C1 segment of cervical spinal cord (tissue), 14 donors: ENCODE measurements at regions not wholly inside any gene's neighbourhood (a gene's known extent, or its start where the extent isn't known, plus 50 kb on each side); places are given as distances from the start of the nearest gene placed in this dataset.
"Not testable (repeated sequence)": the region's sequence is repeated elsewhere in the genome, so short reads cannot be mapped to it uniquely, and the experiment has no call there.

Source experiments
- DNase-seq, 14 donors: peaks; one replicate each; lab custom pipeline; 2025; lab: John Stamatoyannopoulos, UW

DNA sequence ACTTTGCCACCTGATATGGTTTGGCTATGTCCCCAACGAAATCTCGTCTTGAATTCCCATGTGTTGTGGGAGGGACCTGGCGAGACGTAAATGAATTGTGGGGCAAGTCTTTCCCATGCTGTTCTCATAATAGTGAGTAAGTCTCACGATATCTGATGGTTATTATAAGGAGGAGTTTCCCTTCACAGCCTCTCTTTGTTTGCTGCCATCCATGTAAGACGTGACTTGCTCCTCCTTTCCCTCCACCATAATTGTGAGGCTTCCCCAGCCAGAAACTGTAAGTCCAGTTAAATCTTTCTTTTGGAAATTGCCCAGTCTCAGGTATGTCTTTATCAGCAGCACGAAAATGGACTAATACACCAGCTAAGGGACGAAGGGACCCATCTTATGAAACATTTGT is 1303.3 kb downstream of the SUCLG1 start:
- no peak for DNase-seq

DNA sequence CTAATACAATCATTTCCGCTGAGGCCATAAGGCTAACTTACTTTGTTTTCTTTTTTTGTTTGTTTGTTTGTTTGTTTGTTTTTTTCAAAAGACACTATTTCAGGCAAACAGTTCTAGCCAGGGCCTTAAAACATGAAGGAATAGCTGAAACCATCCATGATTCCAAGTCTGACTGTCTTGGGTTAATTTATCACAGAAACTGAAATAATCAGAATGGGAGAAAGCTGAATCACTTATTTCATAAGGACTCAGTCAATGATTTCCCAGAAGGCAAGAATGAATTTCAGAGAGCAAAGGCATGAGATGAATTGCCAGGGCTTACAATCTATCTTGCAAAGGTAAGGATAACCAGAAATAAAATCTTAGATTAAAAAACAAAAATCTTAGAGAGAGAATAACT is 1315.1 kb downstream of the SUCLG1 start:
- DNase-seq = no peak

DNA sequence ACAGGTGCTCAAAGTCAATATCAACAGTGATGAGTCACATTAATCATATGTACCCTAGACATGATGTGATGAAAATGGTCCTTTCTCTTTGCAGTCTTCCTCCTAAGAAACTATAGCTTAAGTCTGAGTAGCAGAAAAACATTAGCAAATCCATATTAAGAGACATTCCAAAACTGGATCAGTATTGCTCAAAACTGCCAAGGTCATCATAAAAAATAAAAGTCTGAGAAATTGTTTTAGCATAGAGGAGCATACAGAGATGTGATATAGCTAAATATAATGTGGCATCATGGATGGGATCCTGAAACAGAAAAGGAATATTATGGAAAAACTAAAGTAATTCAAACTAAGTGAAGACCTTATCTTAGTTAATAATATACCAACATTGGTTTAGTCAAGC is 1316.1 kb downstream of the SUCLG1 start:
- DNase-seq = no peak

DNA sequence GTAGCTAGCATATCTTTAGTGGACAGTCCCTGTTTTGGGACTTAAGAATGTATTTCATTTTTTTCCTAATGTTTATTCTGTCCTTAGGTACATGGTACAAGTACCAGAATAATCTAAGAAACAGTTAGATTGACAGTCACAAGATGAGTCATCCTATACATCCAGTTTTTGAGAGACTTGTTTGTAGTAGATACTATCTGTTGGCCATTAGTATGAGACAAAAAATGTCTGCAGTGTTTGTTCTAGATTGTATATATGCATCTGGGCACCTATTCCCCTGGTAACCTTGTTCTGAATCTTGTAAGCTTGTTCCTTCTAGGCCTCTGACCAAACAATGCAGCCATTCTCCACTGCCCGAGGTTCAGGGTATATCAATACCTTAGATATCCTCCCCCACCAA is 1343.5 kb downstream of the SUCLG1 start:
- DNase-seq = no peak

DNA sequence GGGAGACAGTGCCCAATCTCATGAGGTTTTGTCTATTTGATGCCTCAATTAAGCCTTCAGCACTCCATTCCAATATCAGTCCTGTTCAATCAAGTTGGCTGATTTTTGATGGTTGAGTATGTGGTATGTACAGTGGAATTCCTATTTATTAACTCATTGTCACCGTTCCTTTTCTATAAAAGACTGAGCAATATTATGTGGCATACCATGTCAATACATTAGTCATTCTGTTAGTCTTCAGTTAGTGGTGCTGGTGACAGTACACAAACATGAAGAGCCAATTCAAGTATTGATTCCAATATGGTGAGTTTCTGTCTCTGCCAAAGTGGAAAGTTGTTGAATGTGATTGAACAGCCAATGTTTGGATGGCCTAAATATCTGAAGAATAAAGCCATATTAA is 1343.9 kb downstream of the SUCLG1 start:
- no peak for DNase-seq

DNA sequence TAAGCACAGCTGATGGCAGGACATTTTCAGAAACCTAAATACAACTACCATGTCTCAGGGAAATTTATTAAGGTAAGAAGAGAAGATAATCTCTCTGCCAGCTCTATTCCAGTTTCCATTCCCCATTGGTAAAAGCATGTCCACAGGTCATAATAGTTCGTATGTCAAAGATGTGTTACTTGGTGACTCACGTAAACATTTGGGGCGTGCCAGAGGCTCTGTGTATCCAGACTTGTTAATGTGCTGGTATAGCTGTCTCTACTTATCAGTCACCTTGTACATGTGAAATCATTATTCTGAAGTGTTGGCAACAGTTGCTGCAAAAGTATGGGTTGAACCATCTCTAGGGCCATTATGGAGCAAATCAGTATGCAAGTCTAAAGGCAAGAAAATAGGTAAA is 1345.1 kb downstream of the SUCLG1 start:
- DNase-seq = no peak

DNA sequence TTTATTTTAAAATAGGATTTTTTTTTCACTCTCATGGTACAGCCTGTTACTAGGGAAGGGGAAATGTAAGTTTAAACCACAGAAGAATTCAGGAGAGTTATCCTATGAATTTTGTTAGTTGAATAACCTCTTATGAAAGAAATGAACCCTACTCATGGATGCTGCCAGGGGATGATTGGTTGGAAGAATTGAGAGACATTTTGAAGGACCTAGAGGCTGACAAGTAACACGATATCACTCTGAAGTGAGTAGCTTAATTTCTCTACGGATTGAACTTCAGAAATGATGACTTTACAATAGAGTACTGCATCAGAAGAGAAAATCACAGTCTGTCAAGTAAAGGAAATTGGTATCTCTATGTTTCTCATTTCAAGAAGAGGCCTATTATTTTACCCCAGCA is 1346.2 kb downstream of the SUCLG1 start:
- DNase-seq = no peak

DNA sequence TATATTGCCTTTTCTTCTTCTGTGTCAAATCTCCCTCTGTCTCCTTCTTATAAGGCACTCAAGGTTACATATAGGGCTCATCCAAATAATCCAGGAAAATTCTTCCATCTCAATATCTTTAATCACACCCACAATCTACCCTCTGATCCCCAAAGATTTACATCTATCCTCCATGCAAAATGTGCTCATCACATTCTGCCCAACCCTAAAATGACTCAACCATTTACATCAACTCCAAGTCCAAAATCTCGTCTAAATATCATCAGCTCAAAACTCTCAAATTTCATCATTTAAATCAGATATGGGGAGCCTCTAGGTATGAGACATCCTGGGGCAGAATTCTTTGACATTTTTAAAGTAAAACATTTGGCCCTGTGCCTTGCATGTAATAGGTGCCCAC is 1349.8 kb downstream of the SUCLG1 start:
- DNase-seq = no peak

DNA sequence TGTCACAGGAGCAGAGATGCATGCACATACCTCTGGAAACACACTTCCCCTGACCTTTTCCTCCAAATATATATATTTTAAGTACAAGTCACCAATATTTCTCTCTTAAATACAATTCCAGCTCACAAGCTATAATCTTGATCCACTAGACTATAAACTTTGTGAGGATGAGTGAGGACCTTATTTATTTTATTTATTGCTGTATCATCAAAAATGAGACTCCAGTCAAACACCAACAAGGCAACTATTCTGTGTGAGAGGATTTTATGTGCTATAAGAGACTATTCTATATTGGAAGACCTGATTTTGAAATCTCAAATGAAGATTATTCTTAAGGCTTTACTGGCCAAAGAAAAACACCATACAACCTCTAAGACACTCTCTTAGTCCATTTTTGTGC is 1352.2 kb downstream of the SUCLG1 start:
- DNase-seq = no peak

DNA sequence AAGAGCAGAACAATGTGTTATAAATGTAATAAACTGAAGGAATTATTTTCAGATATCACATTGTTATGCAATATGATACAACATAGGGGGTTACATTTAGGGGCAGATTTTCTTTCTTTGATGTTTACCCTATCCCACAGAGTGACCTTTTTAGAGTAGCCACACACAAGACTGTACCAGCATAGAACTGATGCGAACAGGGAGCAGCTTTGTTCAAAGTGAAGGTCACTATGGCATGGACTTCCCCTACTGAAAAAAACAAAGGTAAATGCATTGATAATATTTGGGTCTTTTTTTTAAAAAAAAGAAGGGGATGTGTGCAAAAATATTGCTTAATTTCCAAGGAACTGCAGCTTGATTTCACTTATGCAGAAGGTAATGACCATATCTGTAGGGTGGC is 1354.9 kb downstream of the SUCLG1 start:
- DNase-seq = no peak

DNA sequence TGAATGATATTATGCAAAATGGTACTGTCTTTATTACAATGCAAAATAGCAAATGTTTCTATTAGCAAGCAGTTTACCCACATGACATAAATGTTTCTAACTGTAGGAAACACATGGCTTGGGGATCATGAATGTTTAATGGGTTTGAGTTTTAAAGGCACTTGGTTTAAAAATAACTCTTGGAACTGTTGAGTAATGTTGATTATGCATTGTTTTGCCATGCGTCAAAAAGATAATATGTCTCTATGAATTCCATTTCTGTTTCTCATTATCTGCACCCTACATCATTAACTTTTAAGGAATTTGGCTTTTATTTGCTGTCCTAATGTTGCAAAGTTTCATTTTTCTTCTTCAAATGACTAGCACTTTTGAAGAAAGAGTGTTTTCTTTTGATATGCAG is 1355.5 kb downstream of the SUCLG1 start:
- DNase-seq = no peak

DNA sequence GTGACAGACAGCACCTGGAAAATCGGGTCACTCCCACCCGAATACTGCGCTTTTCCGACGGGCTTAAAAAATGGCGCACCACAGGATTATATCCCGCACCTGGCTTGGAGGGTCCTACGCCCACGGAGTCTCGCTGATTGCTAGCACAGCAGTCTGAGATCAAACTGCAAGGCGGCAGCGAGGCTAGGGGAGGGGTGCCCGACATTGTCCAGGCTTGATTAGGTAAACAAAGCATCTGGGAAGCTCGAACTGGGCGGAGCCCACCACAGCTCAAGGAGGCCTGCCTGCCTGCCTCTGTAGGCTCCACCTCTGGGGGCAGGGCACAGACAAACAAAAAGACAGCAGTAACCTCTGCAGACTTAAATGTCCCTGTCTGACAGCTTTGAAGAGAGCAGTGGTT is 1370.0 kb downstream of the SUCLG1 start:
- not testable (repeated sequence) for DNase-seq

DNA sequence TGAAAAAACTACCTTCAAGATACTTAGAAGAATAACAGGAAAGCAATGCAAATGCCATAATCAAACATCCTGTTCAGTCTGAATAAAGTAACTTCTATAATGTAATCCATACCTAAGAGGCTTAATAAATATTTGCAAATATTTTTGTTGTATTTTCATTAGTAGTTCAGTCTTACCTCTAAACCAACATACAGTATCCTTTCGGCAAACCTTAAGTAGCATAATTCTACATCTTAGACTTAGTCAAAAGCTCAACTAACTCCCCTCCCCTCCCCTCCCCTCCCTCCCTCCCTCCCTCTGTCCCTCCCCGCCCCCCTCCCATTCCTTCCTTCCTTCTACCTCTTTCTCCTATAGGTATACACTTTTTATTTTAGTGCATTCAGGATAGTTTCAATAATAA is 1373.2 kb downstream of the SUCLG1 start:
- DNase-seq = no peak

DNA sequence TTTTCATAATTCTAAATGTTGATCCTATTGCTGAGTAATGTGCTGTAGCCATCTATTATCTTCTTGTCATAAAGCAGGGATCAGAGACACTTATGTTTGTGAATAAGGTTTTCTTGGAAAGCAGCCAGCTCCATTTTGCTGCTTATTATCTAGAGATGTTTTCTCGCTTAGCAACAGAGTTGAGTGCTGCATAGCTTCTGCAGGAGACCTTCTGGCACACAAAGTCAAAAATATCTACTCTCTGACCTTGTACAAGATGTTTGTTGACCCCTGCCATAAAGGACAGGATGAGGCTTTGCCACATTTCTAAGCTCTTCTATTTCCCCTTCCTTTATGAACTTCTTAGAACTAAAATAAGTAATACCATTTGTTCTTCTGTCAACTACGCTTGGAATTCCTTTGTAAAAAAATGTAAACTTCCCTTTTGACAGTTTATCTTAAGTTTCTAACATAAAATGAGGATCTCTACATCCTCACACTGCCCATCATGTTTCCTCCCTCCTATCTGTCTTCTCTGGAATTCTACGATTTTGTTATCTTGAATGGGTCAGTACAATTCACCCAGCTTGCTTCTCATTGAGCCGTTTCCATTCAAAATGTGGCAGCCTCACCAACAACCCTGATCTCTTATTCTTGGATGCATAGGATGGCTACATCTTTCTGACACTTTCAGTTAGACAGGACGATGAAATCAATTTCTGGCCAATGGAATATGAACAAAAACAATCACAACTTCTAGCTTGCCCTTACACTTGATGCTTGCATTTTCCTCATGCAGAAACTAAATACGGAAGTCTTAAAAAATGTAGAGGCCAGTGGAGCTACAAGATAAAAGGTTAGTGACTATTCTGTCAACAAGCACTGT is 1377.0 kb downstream of the SUCLG1 start:
- no peak for DNase-seq

DNA sequence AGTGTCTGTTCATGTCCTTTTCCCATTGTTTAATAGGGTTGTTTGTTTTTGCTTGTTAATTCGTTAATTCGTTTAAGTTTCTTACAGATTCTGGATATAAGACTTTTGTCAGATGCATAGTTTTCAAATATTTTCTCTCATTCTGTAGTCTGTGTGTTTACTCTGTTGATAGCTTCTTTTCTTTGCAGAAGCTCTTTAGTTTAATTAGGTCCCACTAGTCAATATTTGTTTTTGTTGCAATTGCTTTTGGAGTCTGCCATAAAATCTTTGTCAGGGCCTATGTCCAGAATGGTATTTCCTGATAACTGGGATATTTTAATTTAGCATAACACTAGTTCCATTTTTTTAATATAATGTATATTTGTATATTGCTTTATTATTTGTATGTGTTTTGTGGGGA is 1380.1 kb downstream of the SUCLG1 start:
- no peak for DNase-seq

DNA sequence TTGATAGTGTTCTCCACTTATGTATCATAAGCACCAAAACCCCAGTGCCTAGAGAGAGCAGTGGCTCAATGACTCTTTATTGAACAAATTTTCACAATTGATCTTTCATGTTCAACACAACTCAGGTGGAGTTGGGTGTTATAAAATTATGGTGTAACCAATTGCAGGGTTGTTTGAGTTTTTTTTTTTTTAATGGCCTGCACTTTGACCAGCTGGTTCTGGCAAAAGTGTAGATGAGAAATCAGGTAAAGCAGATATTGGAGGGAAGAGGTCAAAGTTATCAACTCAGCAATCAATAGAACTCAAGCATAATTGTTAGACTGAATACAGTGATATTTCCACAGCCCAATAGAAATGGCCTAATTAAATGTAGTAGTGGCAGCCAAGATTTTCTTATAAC is 1386.3 kb downstream of the SUCLG1 start:
- no peak for DNase-seq

DNA sequence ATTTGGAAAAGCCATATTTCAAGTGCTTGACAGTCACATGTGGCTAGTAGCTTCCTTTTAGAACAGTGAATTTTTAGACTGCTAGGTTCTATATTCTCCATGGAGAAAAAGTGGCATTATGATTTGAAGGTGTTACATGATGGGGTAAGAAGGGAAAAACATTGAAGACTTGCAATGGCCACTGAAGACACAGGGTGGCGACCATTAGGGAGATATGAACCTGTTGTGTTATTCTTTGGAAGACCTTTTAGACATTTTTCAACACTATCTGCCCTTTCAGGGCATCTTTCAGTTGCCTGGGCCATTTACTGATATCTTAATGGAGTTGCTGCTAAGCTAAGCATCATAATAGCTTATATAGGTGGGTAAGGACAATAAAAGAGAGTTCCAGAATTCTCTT is 1387.2 kb downstream of the SUCLG1 start:
- no peak for DNase-seq

DNA sequence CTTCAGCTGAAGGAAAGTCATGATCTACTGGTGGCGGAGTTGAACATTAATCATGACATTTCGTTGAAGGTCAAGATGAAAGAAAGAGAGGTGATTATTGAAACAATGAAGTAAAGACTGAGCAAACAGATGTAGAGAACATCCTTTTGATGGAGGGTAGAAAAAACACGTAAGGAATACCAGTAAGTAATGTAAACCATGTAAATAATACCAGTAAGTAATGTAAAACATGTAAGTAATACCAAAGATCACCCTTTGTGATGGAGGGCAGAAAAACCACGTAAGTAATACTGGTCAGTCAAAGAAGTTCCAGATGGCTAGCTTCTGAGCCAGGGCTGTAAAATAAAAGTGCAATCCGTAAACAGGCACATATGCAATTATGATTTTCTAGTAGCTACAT is 1387.7 kb downstream of the SUCLG1 start:
- DNase-seq = no peak

DNA sequence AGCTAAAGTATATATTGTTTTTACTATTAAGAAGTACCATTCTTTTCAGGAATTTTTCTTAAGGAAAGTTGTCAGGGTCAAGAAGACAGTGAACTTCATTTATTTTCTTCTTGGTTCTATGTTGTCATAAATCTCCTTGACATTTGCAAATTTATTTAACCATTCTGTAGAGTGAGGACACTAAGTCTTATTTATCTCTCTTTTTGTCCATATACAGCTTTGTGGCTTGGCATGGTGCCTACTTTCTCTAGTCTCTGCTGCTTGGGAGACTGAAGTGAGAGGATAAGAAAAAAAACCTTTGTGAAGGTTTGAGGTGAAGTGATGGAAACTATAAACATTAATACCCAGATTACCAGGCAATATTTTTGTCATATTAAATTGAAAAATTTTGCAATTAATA is 1389.4 kb downstream of the SUCLG1 start:
- no peak for DNase-seq

DNA sequence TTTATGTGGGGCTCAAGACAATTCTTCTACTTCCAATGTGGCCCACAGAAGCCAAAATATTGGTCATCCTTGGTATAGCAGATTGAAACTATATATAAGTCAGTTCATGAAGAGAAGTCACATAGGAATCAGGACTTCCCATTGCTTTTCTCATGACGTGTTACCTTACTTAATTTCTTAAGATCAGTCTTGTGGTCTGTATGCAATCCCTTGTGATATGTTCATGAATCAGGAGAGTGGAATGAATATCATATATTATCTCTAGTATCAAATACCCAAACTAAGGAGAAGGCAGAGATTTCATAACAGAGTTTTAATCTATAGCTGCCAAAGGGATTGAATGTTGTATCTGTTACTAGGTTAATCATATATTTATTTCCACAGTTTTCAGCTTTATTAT is 1390.4 kb downstream of the SUCLG1 start:
- no peak for DNase-seq

DNA sequence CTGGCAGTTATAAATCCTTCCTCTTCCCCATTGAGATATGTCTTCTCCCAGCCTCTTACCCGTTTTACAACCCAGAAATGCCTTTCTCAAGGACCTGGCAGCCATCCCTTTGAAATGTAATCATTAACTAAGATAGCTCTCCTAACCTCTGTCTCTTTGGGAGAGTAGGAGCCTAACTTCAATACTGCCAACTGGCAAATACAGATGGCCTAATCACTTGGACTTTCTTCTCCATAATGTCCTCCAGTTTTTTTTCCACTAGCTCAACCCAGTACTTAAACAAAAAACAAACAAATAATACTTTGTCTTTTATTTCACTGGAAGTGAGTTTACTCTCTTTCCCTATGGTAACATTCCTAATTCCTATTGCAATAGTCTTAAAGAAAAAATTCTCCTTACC is 1391.1 kb downstream of the SUCLG1 start:
- DNase-seq = no peak

DNA sequence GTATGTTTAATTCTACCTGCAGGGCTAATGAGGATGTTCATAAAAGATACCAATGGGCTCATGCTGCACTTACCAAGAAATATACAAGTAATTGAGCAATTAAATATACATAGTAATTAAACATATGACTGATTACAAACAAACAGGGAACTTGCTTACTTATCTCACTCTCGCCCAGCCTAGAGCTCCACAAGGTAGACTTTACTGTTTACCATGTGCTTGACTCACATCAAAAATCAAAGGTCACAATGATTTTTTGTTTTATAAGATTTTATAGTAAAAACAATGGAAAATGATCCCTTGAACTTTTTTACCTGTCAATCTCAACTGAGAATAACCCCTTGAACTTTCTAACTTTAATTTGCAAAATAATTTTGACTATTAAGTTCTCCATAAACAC is 1395.1 kb downstream of the SUCLG1 start:
- no peak for DNase-seq

DNA sequence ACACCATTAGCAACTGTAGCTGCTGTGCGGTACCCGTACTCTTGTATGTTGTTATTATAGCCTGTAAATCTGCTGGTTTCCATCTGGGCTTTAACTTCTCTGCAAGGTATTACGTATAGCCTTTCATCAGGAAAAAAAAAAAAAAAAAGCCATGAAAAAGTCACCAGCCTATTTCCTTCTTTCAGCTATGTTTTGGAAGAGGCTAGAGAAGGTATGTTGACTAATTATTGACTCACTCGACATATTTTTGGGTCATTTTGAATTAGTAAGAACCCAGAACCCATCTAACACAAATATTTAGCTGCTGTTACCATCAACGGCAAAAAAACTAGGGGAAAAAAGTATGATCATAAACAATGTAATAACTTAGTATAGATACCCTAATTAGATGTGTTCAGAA is 1395.6 kb downstream of the SUCLG1 start:
- DNase-seq = no peak

DNA sequence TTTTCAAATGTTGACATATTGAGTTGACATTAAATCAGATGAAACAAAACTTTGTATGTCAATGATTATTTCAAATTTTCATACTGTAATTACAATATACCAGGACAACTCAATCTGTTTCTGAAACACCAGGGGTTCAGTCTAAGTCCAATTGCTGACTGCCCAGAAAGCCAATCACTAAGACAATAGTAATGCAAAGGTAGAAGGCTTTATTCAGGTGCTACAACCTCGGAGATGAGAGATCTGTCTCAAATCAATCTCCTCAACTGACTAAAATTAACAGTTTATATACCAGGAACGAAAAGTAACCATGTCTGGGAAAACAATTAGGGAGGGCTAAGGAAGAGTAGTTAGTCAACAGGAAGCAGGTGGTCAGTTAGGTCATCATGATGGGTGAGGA is 1400.4 kb downstream of the SUCLG1 start:
- no peak for DNase-seq
